Endothelial cell of umbilical vein (primary cell): ENCODE measurements at regions not wholly inside any gene's neighbourhood (a gene's known extent, or its start where the extent isn't known, plus 50 kb on each side); places are given as distances from the start of the nearest gene placed in this dataset.

ENCODE experiments used
- BruUV-seq: library from RNA; stranded (reverse); fragments of 400-500 nt; replicated peaks from 2 replicates; lab custom pipeline; 2021; lab: Mats Ljungman, UMichigan
- CTCF ChIA-PET: fragments of 300-600, 350-600 bp; sonication (Branson Sonifier 250); formaldehyde crosslinking; loops from one replicate; lab custom pipeline; 2021; ENCODE audit warnings: antibody characterized with exemption, inconsistent platforms; lab: Charles Lee
- POLR2A ChIA-PET: fragments of 300-600, 350-600 bp; sonication (Branson Sonifier 250); formaldehyde crosslinking; loops from one replicate; lab custom pipeline; 2021; ENCODE audit warnings: antibody characterized with exemption, inconsistent platforms; lab: Charles Lee
- DNase-seq: peaks from one replicate; pipeline ENCODE4 v3.0.0-alpha.2; 2011; ENCODE audit warnings: low read depth, low spot score
- FAIRE-seq: peaks from 2 replicates; lab custom pipeline; 2011; peaks lifted over from hg19 to GRCh38; lab: Jason Lieb, UNC
- H2AFZ ChIP-seq: 2 replicates; pipeline ENCODE4 v1.6.0; 2012; ENCODE audit warnings: low read depth, low read length, control low read depth, inconsistent platforms
- H3K27ac ChIP-seq: 2 replicates; pipeline ENCODE4 v1.5.1; 2011; ENCODE audit warnings: low read depth, mild to moderate bottlenecking, control low read depth, low read length, moderate library complexity; ENCODE audit not compliant: insufficient read depth
- H3K27me3 ChIP-seq, 2 experiments: 2 replicates each; pipeline versions ENCODE4 v1.6.0 to v1.6.1; 2011; ENCODE audit warnings: low read length in 2 of 2, mixed read lengths in 1 of 2; ENCODE audit not compliant: control insufficient read depth in 2 of 2, insufficient read depth in 2 of 2
- H3K36me3 ChIP-seq, 2 experiments: 2 replicates in 1 of 2; 3 replicates in 1 of 2; pipeline ENCODE4 v1.5.1; 2011; ENCODE audit warnings: low read length in 2 of 2, mild to moderate bottlenecking in 1 of 2, moderate library complexity in 1 of 2; ENCODE audit not compliant: control insufficient read depth in 2 of 2, insufficient read depth in 2 of 2; ENCODE audit errors: extremely low read depth in 1 of 2
- H3K4me1 ChIP-seq: 3 replicates; pipeline ENCODE4 v1.5.1; 2011; ENCODE audit warnings: mild to moderate bottlenecking, low read length; ENCODE audit not compliant: control insufficient read depth, insufficient read depth; ENCODE audit errors: extremely low read depth
- H3K4me2 ChIP-seq: 2 replicates; pipeline ENCODE4 v1.6.1; 2011; ENCODE audit warnings: low read length, control low read depth, mixed read lengths; ENCODE audit not compliant: insufficient read depth
- H3K4me3 ChIP-seq, 3 experiments: fragments of 200-600 bp in 1 of 3; sonication (generic), shearing (Covaris generic) in 1 of 3; replicated peaks in 1 of 3; 2 replicates each; pipeline ENCODE4 v1.5.1; 2011 to 2016; ENCODE audit warnings: control low read depth in 3 of 3, low read length in 3 of 3, mild to moderate bottlenecking in 2 of 3, inconsistent platforms in 1 of 3, low read depth in 1 of 3, moderate library complexity in 1 of 3; ENCODE audit not compliant: insufficient read depth in 1 of 3
- H3K79me2 ChIP-seq: 2 replicates; pipeline ENCODE4 v1.6.0; 2012; ENCODE audit warnings: low read length, inconsistent platforms; ENCODE audit not compliant: control insufficient read depth, insufficient read depth
- H3K9ac ChIP-seq: replicated peaks from 2 replicates; pipeline ENCODE3; 2011; ENCODE audit warnings: low read length, control low read depth; ENCODE audit not compliant: insufficient read depth; ENCODE audit errors: extremely low read depth
- H3K9me1 ChIP-seq: replicated peaks from 3 replicates; pipeline ENCODE4 v1.6.0; 2011; ENCODE audit warnings: mild to moderate bottlenecking, low read length; ENCODE audit not compliant: control insufficient read depth, insufficient read depth; ENCODE audit errors: extremely low read depth
- H3K9me3 ChIP-seq: replicated peaks from 2 replicates; pipeline ENCODE4 v1.5.1; 2012; ENCODE audit warnings: low read length, inconsistent platforms; ENCODE audit not compliant: control insufficient read depth, insufficient read depth
- H4K20me1 ChIP-seq: replicated peaks from 2 replicates; pipeline ENCODE3; 2011; ENCODE audit warnings: mild to moderate bottlenecking, low read length; ENCODE audit not compliant: control insufficient read depth, insufficient read depth; ENCODE audit errors: extremely low read depth
- EZH2 ChIP-seq: IDR thresholded peaks from 2 replicates; pipeline ENCODE4 v1.6.1; 2012; ENCODE audit warnings: borderline replicate concordance, low read depth, mild to moderate bottlenecking, moderate library complexity, low read length, inconsistent platforms; ENCODE audit not compliant: severe bottlenecking
- FOS ChIP-seq: IDR thresholded peaks from 2 replicates; pipeline ENCODE4 v1.6.1; 2011; ENCODE audit warnings: mild to moderate bottlenecking, low read length, moderate library complexity, borderline replicate concordance; ENCODE audit not compliant: insufficient read depth
- GATA2 ChIP-seq: IDR thresholded peaks from 2 replicates; pipeline ENCODE4 v1.7.0; 2011; ENCODE audit warnings: low read depth, mild to moderate bottlenecking, moderate library complexity, mixed read lengths, low read length; ENCODE audit not compliant: insufficient read length, insufficient read depth
- JUN ChIP-seq: IDR thresholded peaks from 2 replicates; pipeline ENCODE4 v1.6.1; 2011; ENCODE audit warnings: borderline replicate concordance, low read depth; ENCODE audit not compliant: insufficient read length, insufficient read depth
- MAX ChIP-seq: IDR thresholded peaks from 2 replicates; pipeline ENCODE4 v1.6.1; 2011; ENCODE audit not compliant: insufficient read depth, insufficient read length
- MYC ChIP-seq: IDR thresholded peaks from one replicate; pipeline ENCODE4 v1.6.1; 2011; ENCODE audit warnings: mild to moderate bottlenecking, low read depth, low read length
- POLR2A ChIP-seq: IDR thresholded peaks from 2 replicates; pipeline ENCODE4 v1.6.1; 2012; ENCODE audit warnings: low read depth, mild to moderate bottlenecking, control low read depth, low read length
- POLR2AphosphoS5 ChIP-seq: IDR thresholded peaks from 2 replicates; pipeline ENCODE4 v1.6.1; 2012; ENCODE audit warnings: low read depth, mild to moderate bottlenecking, control low read depth, low read length, moderate library complexity; ENCODE audit not compliant: insufficient read depth
- dilution Hi-C: fragments of 300-500 bp; cut with MboI; formaldehyde crosslinking; loops from one replicate; pipeline ENCODE4 v1.15.0; 2019; ENCODE audit warnings: low sequenced_read_pairs; ENCODE audit not compliant: extremely low pct_ligation_motif_present
- intact Hi-C: fragments of 100-400 bp; cut with micrococcal nuclease; formaldehyde crosslinking; loops from one replicate; pipeline ENCODE4 v1.10.0; 2022
- TF ChIP-seq, protein P1 (sequence below), 2 donors: IDR thresholded peaks; 1 replicate in 1 of 2; 2 replicates in 1 of 2; pipeline ENCODE4 v1.5.1; 2011; ENCODE audit warnings: low read length in 2 of 2, mild to moderate bottlenecking in 2 of 2, moderate library complexity in 2 of 2, control low read depth in 1 of 2, inconsistent platforms in 1 of 2, low read depth in 1 of 2; ENCODE audit not compliant: insufficient read depth in 1 of 2; ENCODE audit errors: extremely low read depth in 1 of 2

GRCh38 chr6:11891547-11891946 is 112.9 kb upstream of the ADTRP start:
- H3K4me1 ChIP-seq: no peaks in the 10 kb centered on the region
- no peak overlapping the region for H3K4me3 ChIP-seq
- no peak overlapping the region for H3K4me2 ChIP-seq
- H3K27me3 ChIP-seq: no peaks in the 10 kb centered on the region
- DNase-seq: no peak
- no peaks in the 10 kb centered on the region for H3K9me3 ChIP-seq
- H3K9ac ChIP-seq: no peak overlapping the region
- dilution Hi-C loops (no loop called here), intact Hi-C loops (no loop called here)
- CTCF ChIA-PET: no interaction called here
- H3K27ac ChIP-seq: no peak overlapping the region
- H3K9me1 ChIP-seq: no peaks in the 10 kb centered on the region
- no peak overlapping the region for H2AFZ ChIP-seq
- POLR2A ChIA-PET: no interaction called here
- H3K36me3 ChIP-seq: no peaks in the 10 kb centered on the region
- FAIRE-seq: no peak
- H3K79me2 ChIP-seq: no peaks in the 10 kb centered on the region
- no TSS peak for BruUV-seq
- no peak for TF ChIP-seq JUN
- TF ChIP-seq FOS: no peak
- TF ChIP-seq POLR2AphosphoS5: no peak
- TF ChIP-seq MYC: no peak
- TF ChIP-seq MAX: no peak
- H4K20me1 ChIP-seq: no peaks in the 10 kb centered on the region

DNA sequence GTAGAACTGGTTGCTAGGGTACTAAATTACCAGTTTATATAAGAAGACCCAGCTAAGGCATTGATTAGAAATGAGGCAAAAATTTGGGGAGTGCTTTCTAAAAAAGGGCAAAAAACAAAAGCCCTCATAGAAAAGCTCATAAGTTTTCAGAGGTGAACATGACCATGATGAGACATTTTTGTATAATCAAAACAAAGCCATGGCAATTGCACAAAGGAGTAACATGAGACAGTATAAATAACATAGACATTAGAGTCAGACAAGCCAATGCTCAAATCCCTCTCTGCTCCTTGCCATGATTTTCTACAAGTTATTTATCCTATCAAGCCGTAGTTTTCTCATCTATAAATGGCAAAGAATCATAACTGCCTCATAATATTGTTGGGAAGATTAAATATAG is 112.2 kb upstream of the ADTRP start:
- no peak for DNase-seq
- H2AFZ ChIP-seq: no peak overlapping the region
- H3K36me3 ChIP-seq: no peaks in the 10 kb centered on the region
- no peaks in the 10 kb centered on the region for H3K27me3 ChIP-seq
- H3K27ac ChIP-seq: no peak overlapping the region
- TF ChIP-seq EZH2 (no peak), JUN (no peak), POLR2AphosphoS5 (no peak), MYC (no peak), FOS (no peak), MAX (no peak), POLR2A (no peak), GATA2 (no peak)
- TF ChIP-seq, protein P1, sequence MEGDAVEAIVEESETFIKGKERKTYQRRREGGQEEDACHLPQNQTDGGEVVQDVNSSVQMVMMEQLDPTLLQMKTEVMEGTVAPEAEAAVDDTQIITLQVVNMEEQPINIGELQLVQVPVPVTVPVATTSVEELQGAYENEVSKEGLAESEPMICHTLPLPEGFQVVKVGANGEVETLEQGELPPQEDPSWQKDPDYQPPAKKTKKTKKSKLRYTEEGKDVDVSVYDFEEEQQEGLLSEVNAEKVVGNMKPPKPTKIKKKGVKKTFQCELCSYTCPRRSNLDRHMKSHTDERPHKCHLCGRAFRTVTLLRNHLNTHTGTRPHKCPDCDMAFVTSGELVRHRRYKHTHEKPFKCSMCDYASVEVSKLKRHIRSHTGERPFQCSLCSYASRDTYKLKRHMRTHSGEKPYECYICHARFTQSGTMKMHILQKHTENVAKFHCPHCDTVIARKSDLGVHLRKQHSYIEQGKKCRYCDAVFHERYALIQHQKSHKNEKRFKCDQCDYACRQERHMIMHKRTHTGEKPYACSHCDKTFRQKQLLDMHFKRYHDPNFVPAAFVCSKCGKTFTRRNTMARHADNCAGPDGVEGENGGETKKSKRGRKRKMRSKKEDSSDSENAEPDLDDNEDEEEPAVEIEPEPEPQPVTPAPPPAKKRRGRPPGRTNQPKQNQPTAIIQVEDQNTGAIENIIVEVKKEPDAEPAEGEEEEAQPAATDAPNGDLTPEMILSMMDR (IDR thresholded peaks at IDR 0.05; ENCODE audit: extremely low read depth in 1 of 2, insufficient read depth in 1 of 2, low read depth in 1 of 2, low read length in 2 of 2): no peak
- BruUV-seq: no TSS peak
- intact Hi-C loops (no loop called here), dilution Hi-C loops (no loop called here)
- no peaks in the 10 kb centered on the region for H3K9me3 ChIP-seq
- H4K20me1 ChIP-seq: no peaks in the 10 kb centered on the region
- no peaks in the 10 kb centered on the region for H3K4me1 ChIP-seq
- no peak overlapping the region for H3K4me2 ChIP-seq
- POLR2A ChIA-PET: no interaction called here
- FAIRE-seq: no peak
- H3K9ac ChIP-seq: no peak overlapping the region
- H3K79me2 ChIP-seq: no peaks in the 10 kb centered on the region
- CTCF ChIA-PET: no interaction called here
- no peaks in the 10 kb centered on the region for H3K9me1 ChIP-seq
- H3K4me3 ChIP-seq: no peak overlapping the region
